WTC11 (cell line): ENCODE measurements at regions not wholly inside any gene's neighbourhood (a gene's known extent, or its start where the extent isn't known, plus 50 kb on each side); places are given as distances from the start of the nearest gene placed in this dataset.

Experiments used
- ATAC-seq: fragments of 200-7000 bp; cut with Tn5 transposase; 2 replicates; pipeline ENCODE4 v1.10.0; 2021; ENCODE audit warnings: mild to moderate bottlenecking, moderate library complexity
- CTCF ChIA-PET: fragments of 300-600 bp; sonication (Branson Sonifier 250); formaldehyde crosslinking; loops from one replicate; lab custom pipeline; 2021; ENCODE audit warnings: antibody characterized with exemption; lab: Charles Lee
- POLR2A ChIA-PET: fragments of 350-600 bp; sonication (Branson Sonifier 250); formaldehyde crosslinking; loops from one replicate; lab custom pipeline; 2021; ENCODE audit warnings: antibody characterized with exemption; lab: Charles Lee
- DNase-seq: peaks from one replicate; pipeline ENCODE4 v3.0.0; 2021; ENCODE audit warnings: low spot score
- H3K27ac Mint-ChIP-seq: 2 replicates; pipeline ENCODE4 v1.8.0; 2021; ENCODE audit warnings: mixed read lengths
- H3K27me3 Mint-ChIP-seq: 2 replicates; pipeline ENCODE4 v1.8.0; 2021; ENCODE audit warnings: low read depth, mild to moderate bottlenecking, moderate library complexity, mixed read lengths
- H3K36me3 Mint-ChIP-seq: 2 replicates; pipeline ENCODE4 v1.8.0; 2021; ENCODE audit warnings: mixed read lengths
- H3K4me1 Mint-ChIP-seq: 2 replicates; pipeline ENCODE4 v1.8.0; 2022; ENCODE audit warnings: mixed read lengths
- H3K4me3 Mint-ChIP-seq: 2 replicates; pipeline ENCODE4 v1.8.0; 2021; ENCODE audit warnings: mild to moderate bottlenecking, moderate library complexity, mixed read lengths
- H3K9me3 Mint-ChIP-seq: 2 replicates; pipeline ENCODE4 v1.8.0; 2021; ENCODE audit warnings: mixed read lengths
- ARID4B ChIP-seq: sonication (generic); formaldehyde crosslinking; IDR thresholded peaks from 2 replicates; pipeline ENCODE4 v1.8.0; 2023; ENCODE audit warnings: missing genetic modification reagents, mild to moderate bottlenecking, borderline replicate concordance
- ATF6 ChIP-seq: sonication (generic); formaldehyde crosslinking; IDR thresholded peaks from 2 replicates; pipeline ENCODE4 v1.8.1; 2023; ENCODE audit warnings: mild to moderate bottlenecking, missing genetic modification reagents
- CBFB ChIP-seq: sonication (generic); formaldehyde crosslinking; IDR thresholded peaks from 2 replicates; pipeline ENCODE4 v1.8.1; 2022; ENCODE audit warnings: mild to moderate bottlenecking, low read depth, missing genetic modification reagents
- CREB1 ChIP-seq: sonication (generic); formaldehyde crosslinking; IDR thresholded peaks from 2 replicates; pipeline ENCODE4 v1.8.0; 2023; ENCODE audit warnings: mild to moderate bottlenecking, missing genetic modification reagents
- ERG ChIP-seq: fragments of 250-450 bp; sonication (Bioruptor Pico); IDR thresholded peaks from 2 replicates; pipeline ENCODE4 v1.8.0; 2021; ENCODE audit warnings: mild to moderate bottlenecking
- KAT7 ChIP-seq: sonication (generic); formaldehyde crosslinking; IDR thresholded peaks from 2 replicates; pipeline ENCODE4 v1.8.1; 2023; ENCODE audit warnings: missing genetic modification reagents, mild to moderate bottlenecking, borderline replicate concordance
- MXD4 ChIP-seq: fragments of 250-450 bp; sonication (Bioruptor Pico); IDR thresholded peaks from 2 replicates; pipeline ENCODE4 v1.8.0; 2021; ENCODE audit warnings: mild to moderate bottlenecking, moderate library complexity, borderline replicate concordance
- NFATC4 ChIP-seq: fragments of 250-450 bp; sonication (Bioruptor Pico); IDR thresholded peaks from 2 replicates; pipeline ENCODE4 v1.9.0; 2021; ENCODE audit warnings: mild to moderate bottlenecking
- PREB ChIP-seq: sonication (generic); formaldehyde crosslinking; IDR thresholded peaks from 2 replicates; pipeline ENCODE4 v1.8.1; 2022; ENCODE audit warnings: mild to moderate bottlenecking, missing genetic modification reagents, moderate library complexity, borderline replicate concordance
- RELA ChIP-seq: sonication (generic); formaldehyde crosslinking; IDR thresholded peaks from 2 replicates; pipeline ENCODE4 v1.8.1; 2022; ENCODE audit warnings: missing genetic modification reagents, mild to moderate bottlenecking, borderline replicate concordance
- SOX15 ChIP-seq: fragments of 250-450 bp; sonication (Bioruptor Pico); IDR thresholded peaks from 2 replicates; pipeline ENCODE4 v1.9.0; 2021; ENCODE audit warnings: mild to moderate bottlenecking
- SP1 ChIP-seq: sonication (generic); formaldehyde crosslinking; conservative IDR thresholded peaks from 2 replicates; pipeline ENCODE4 v1.8.1; 2022; ENCODE audit warnings: missing genetic modification reagents
- TEAD1 ChIP-seq: sonication (generic); formaldehyde crosslinking; IDR thresholded peaks from 2 replicates; pipeline ENCODE4 v1.8.0; 2022; ENCODE audit warnings: mild to moderate bottlenecking, missing genetic modification reagents
- USF1 ChIP-seq: sonication (generic); formaldehyde crosslinking; IDR thresholded peaks from 2 replicates; pipeline ENCODE4 v1.8.0; 2022; ENCODE audit warnings: mild to moderate bottlenecking, missing genetic modification reagents
- ZNF121 ChIP-seq: sonication (generic); formaldehyde crosslinking; IDR thresholded peaks from 2 replicates; pipeline ENCODE4 v1.8.0; 2023; ENCODE audit warnings: missing genetic modification reagents
- ZNF219 ChIP-seq: sonication (generic); formaldehyde crosslinking; IDR thresholded peaks from 2 replicates; pipeline ENCODE4 v1.8.0; 2023; ENCODE audit warnings: missing genetic modification reagents, mild to moderate bottlenecking, borderline replicate concordance
- ZNF317 ChIP-seq: sonication (generic); formaldehyde crosslinking; IDR thresholded peaks from 2 replicates; pipeline ENCODE4 v1.8.1; 2023; ENCODE audit warnings: low read depth, mild to moderate bottlenecking, moderate library complexity, missing genetic modification reagents, borderline replicate concordance
- ZNF416 ChIP-seq: fragments of 250-450 bp; sonication (Bioruptor Pico); IDR thresholded peaks from 2 replicates; pipeline ENCODE4 v1.9.0; 2021; ENCODE audit warnings: mild to moderate bottlenecking, inconsistent platforms
- ZNF671 ChIP-seq: fragments of 250-450 bp; sonication (Bioruptor Pico); IDR thresholded peaks from 2 replicates; pipeline ENCODE4 v1.8.0; 2021; ENCODE audit warnings: mild to moderate bottlenecking

GRCh38 chr2:43123486-43123885 lies 102.9 kb downstream of the ZFP36L2 start:
- no peak for TF ChIP-seq ZNF416
- TF ChIP-seq RELA: no peak
- TF ChIP-seq CREB1 (CRISPR knock-in tag): no peak
- no peak for TF ChIP-seq KAT7 (CRISPR knock-in tag)
- no peak for TF ChIP-seq ARID4B (CRISPR knock-in tag)
- no peak for TF ChIP-seq SP1 (CRISPR knock-in tag)
- TF ChIP-seq PREB (CRISPR knock-in tag): no peak
- TF ChIP-seq ZNF121: no peak
- TF ChIP-seq CBFB (CRISPR knock-in tag): no peak
- TF ChIP-seq NFATC4: no peak
- TF ChIP-seq ERG (CRISPR knock-in tag): no peak
- no peak for TF ChIP-seq ZNF219 (CRISPR knock-in tag)
- no peak for TF ChIP-seq ZNF317 (CRISPR knock-in tag)
- no peak for TF ChIP-seq ZNF671 (CRISPR knock-in tag)
- no peak for TF ChIP-seq MXD4 (CRISPR knock-in tag)
- no peak for TF ChIP-seq USF1 (CRISPR knock-in tag)
- no peak for TF ChIP-seq TEAD1 (CRISPR knock-in tag)
- TF ChIP-seq ATF6 (CRISPR knock-in tag): no peak
- TF ChIP-seq SOX15 (CRISPR knock-in tag): no peak
- H3K27me3 Mint-ChIP-seq: peaks cover 3% of the 10 kb centered on the region
- CTCF ChIA-PET: no interaction called here
- POLR2A ChIA-PET: no interaction called here
- H3K4me1 Mint-ChIP-seq: peaks cover 5% of the 10 kb centered on the region
- peaks cover 18% of the 10 kb centered on the region for H3K36me3 Mint-ChIP-seq
- DNase-seq: no peak
- H3K9me3 Mint-ChIP-seq: peaks cover 20% of the 10 kb centered on the region
- ATAC-seq: no peak
- no peak overlapping the region for H3K4me3 Mint-ChIP-seq
- H3K27ac Mint-ChIP-seq: no peak overlapping the region
